Ascending aorta (tissue), 2 donors: ENCODE measurements at regions not wholly inside any gene's neighbourhood (a gene's known extent, or its start where the extent isn't known, plus 50 kb on each side); places are given as distances from the start of the nearest gene placed in this dataset.

Experiments
- DNase-seq, 2 donors: peaks; one replicate each; pipeline ENCODE4 v3.0.0-alpha.2; 2019; ENCODE audit warnings: low spot score in 2 of 2
- H3K27ac ChIP-seq, 2 donors: fragments of 200-600 bp; sonication (generic); one replicate each; pipeline ENCODE4 v1.5.1; 2016 to 2017; ENCODE audit warnings: mild to moderate bottlenecking in 1 of 2
- H3K27me3 ChIP-seq: fragments of 200-600 bp; sonication (generic); one replicate; pipeline ENCODE4 v1.5.1; 2017
- H3K36me3 ChIP-seq, 2 donors: fragments of 200-600 bp; sonication (generic); one replicate each; pipeline ENCODE4 v1.5.1; 2016
- H3K4me1 ChIP-seq, 2 donors: fragments of 200-600 bp; sonication (generic); one replicate each; pipeline ENCODE4 v1.5.1; 2016 to 2017; ENCODE audit warnings: mild to moderate bottlenecking in 1 of 2
- H3K4me3 ChIP-seq, 2 donors: fragments of 200-600 bp; sonication (generic); one replicate each; pipeline ENCODE4 v1.5.1; 2016 to 2017; ENCODE audit warnings: mild to moderate bottlenecking in 1 of 2
- H3K9me3 ChIP-seq, 2 donors: fragments of 200-600 bp; sonication (generic); one replicate each; pipeline ENCODE4 v1.5.1; 2016
- intact Hi-C: fragments of 100-400 bp; cut with DNase I; formaldehyde crosslinking; loops from one replicate; pipeline ENCODE4 v1.15.1; 2023
- TF ChIP-seq, protein P1 (sequence below), 3 experiments: fragments of 200-600 bp in 2 of 3; fragments of 450-650 bp in 1 of 3; sonication (generic) in 2 of 3; IDR thresholded peaks; one replicate each; pipeline ENCODE4 v1.5.1; 2016 to 2019; ENCODE audit warnings: antibody characterized with exemption in 3 of 3, mild to moderate bottlenecking in 1 of 3, moderate library complexity in 1 of 3

DNA sequence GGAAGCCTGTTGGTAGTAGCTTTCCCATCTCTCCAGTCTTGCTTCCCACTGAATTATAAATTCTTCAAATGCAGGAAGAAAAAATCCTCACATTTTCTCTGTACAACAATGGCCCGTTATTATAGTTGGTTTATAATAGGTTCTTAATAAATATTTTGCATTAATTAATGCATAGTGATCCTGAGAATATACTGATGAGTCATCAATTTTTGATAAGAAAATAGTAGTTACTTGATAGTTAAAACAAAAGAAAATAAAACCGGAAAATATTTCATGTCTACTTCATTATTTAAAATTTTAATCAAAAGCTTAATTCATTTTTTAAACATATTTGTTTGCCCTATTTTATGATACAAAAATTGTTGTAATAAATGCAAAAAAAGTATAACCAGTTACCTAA lies 762.6 kb downstream of the BRINP1 start:
- intact Hi-C loops = no loop called here
- Histone ChIP-seq H3K27me3 (no peaks in the 10 kb centered on the region), H3K4me1 (no peaks in the 10 kb centered on the region), H3K36me3 (no peaks in the 10 kb centered on the region), H3K9me3 (no peaks in the 10 kb centered on the region), H3K27ac (no peak overlapping the region), H3K4me3 (no peak overlapping the region)
- no peak for DNase-seq
- TF ChIP-seq, protein P1, sequence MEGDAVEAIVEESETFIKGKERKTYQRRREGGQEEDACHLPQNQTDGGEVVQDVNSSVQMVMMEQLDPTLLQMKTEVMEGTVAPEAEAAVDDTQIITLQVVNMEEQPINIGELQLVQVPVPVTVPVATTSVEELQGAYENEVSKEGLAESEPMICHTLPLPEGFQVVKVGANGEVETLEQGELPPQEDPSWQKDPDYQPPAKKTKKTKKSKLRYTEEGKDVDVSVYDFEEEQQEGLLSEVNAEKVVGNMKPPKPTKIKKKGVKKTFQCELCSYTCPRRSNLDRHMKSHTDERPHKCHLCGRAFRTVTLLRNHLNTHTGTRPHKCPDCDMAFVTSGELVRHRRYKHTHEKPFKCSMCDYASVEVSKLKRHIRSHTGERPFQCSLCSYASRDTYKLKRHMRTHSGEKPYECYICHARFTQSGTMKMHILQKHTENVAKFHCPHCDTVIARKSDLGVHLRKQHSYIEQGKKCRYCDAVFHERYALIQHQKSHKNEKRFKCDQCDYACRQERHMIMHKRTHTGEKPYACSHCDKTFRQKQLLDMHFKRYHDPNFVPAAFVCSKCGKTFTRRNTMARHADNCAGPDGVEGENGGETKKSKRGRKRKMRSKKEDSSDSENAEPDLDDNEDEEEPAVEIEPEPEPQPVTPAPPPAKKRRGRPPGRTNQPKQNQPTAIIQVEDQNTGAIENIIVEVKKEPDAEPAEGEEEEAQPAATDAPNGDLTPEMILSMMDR (IDR thresholded peaks at IDR 0.05) = no peak

DNA sequence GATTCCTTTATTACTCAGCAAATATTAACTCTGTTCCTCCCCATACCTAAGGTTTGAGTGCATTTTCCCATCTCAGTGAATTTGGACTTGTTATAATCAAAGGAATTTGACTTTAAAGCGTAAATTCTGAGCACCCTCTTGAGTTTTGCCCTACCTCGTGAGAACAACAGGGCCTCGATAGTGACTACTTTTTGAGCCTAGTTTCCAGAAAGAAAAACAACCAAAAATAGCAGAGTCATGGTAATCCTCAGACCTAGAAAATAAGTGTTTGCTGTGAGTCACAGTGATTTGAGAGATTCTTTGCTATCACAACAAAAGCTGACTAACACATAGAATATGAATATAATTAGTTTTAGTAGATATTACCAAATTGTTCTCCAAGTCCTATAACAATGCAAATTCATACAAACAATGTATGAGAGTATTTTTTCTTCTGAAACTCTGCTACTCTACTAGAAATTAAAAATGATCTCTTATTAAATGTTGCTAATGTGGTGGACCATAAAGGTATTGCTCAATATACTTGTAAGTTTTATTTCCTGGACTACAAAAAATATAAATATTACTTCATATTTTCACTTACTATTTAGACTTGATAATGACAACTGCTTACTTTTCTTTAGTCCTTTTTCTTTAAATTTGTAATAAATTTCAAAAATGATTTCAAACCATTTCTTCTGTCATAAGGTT lies 759.7 kb downstream of the BRINP1 start:
- intact Hi-C loops = no loop called here
- H3K27me3 ChIP-seq = no peaks in the 10 kb centered on the region
- H3K9me3 ChIP-seq = no peaks in the 10 kb centered on the region
- H3K4me1 ChIP-seq = no peaks in the 10 kb centered on the region
- TF ChIP-seq, protein P1 (IDR thresholded peaks at IDR 0.05) = no peak
- no peak overlapping the region for H3K4me3 ChIP-seq
- DNase-seq = no peak
- H3K36me3 ChIP-seq = no peaks in the 10 kb centered on the region
- no peak overlapping the region for H3K27ac ChIP-seq

DNA sequence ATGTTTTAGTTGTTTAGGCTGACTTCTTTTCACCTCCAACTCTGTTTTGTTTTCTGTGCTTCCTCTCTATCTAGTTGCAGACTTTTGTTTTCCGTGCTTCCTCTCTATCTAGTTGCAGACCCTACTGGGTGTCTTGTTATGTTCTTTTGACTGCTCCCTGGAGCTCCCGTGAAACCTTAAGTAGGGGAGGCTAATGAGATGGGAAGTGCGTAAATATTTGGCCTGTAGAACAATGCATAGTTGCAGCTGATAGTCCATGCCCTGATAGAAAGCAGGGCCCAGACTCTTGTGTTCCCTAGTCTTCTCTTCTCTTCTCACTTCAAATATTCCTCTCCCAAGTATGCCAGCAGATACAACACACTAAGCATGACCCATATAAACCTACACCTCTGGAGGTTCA lies 757.0 kb downstream of the BRINP1 start:
- Histone ChIP-seq H3K9me3 (no peaks in the 10 kb centered on the region), H3K4me1 (no peaks in the 10 kb centered on the region), H3K36me3 (no peaks in the 10 kb centered on the region), H3K27ac (no peak overlapping the region), H3K27me3 (no peaks in the 10 kb centered on the region), H3K4me3 (no peak overlapping the region)
- intact Hi-C loops = no loop called here
- TF ChIP-seq, protein P1 (IDR thresholded peaks at IDR 0.05) = no peak
- no peak for DNase-seq

DNA sequence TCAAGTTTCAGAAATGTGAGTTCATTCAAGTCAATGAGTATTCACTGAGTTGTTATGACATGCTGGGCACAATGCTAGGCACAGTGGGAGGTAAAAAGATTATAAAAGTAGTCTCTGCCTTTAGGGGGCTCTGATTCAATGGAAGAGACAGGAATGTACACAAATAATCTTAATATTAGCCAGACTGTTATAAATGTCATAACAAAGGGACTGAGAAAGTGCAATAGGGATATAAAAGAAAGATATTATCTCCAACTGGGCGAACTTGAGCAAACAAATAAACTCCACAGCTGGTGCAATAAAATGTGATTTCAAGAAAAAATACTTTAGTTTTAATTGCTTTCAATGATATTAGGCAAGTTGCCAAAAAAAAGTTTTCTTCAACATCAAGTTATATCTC lies 755.2 kb downstream of the BRINP1 start:
- TF ChIP-seq, protein P1 (IDR thresholded peaks at IDR 0.05) = no peak
- Histone ChIP-seq H3K9me3 (no peaks in the 10 kb centered on the region), H3K4me3 (no peak overlapping the region), H3K36me3 (no peaks in the 10 kb centered on the region), H3K4me1 (no peaks in the 10 kb centered on the region), H3K27me3 (no peaks in the 10 kb centered on the region), H3K27ac (no peak overlapping the region)
- intact Hi-C loops = no loop called here
- DNase-seq = no peak

DNA sequence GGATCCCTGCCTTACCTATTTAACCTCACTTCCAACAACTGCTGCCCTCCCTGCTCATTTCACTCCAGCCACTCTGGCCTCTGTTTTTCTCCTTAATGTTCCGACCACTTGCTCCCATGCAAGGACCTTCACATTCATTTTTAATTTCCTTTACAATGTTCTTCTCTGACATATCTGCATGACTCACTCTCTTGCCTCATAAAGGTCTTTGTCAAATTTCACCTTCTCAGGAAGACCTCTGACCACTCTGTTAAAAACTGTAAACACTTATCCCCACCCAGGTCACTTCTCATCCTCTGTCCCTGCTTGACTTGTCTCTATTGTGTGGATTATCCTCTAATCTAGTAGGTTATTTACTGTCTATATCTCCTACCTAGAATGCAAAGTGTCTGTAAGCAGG lies 751.2 kb downstream of the BRINP1 start:
- H3K4me3 ChIP-seq = no peak overlapping the region
- no peaks in the 10 kb centered on the region for H3K9me3 ChIP-seq
- H3K4me1 ChIP-seq = no peaks in the 10 kb centered on the region
- H3K36me3 ChIP-seq = no peaks in the 10 kb centered on the region
- H3K27me3 ChIP-seq = no peaks in the 10 kb centered on the region
- no peak for DNase-seq
- no peak overlapping the region for H3K27ac ChIP-seq
- TF ChIP-seq, protein P1 (IDR thresholded peaks at IDR 0.05) = no peak
- intact Hi-C loops = no loop called here

DNA sequence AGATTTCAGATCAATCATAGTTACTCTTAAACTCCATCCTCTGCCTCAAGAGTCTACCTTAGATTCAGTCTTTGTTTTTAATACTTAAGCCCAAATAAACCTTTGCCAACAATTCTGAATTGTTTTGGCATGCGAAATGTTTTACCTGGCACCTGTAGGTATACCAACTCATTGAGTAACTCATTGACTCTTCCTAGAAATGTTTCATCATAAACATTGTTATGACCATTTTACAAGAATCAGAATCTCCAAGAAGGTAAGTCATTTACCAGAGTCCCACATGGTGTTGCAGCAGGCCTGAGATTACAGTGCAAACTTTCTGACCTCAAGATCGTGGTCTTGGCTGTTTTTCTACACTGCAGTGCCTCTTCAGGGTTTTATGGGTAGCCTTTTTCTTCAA lies 750.4 kb downstream of the BRINP1 start:
- H3K27ac ChIP-seq = no peak overlapping the region
- TF ChIP-seq, protein P1 (IDR thresholded peaks at IDR 0.05) = no peak
- no peaks in the 10 kb centered on the region for H3K27me3 ChIP-seq
- DNase-seq = no peak
- H3K4me1 ChIP-seq = no peaks in the 10 kb centered on the region
- H3K36me3 ChIP-seq = no peaks in the 10 kb centered on the region
- no peaks in the 10 kb centered on the region for H3K9me3 ChIP-seq
- intact Hi-C loops = no loop called here
- no peak overlapping the region for H3K4me3 ChIP-seq
